ENCODE measurements at regions not wholly inside any gene's neighbourhood (a gene's known extent, or its start where the extent isn't known, plus 50 kb on each side); places are given as distances from the start of the nearest gene placed in this dataset.

GRCh38 chr13:47350334-47351124, 453.7 kb upstream of the HTR2A start:
- Mint-ChIP-seq H3K4me3 (ENCODE audit: low read depth) (no peak overlapping the region), H3K4me1 (ENCODE audit: low read depth) (no peaks in the 10 kb centered on the region), H3K9me3 (ENCODE audit: low read depth) (peaks cover 4% of the 10 kb centered on the region), H3K27me3 (no peaks in the 10 kb centered on the region), H3K27ac (no peak overlapping the region), H3K36me3 (ENCODE audit: insufficient read depth) (no peaks in the 10 kb centered on the region)
- TF ChIP-seq, protein P1, sequence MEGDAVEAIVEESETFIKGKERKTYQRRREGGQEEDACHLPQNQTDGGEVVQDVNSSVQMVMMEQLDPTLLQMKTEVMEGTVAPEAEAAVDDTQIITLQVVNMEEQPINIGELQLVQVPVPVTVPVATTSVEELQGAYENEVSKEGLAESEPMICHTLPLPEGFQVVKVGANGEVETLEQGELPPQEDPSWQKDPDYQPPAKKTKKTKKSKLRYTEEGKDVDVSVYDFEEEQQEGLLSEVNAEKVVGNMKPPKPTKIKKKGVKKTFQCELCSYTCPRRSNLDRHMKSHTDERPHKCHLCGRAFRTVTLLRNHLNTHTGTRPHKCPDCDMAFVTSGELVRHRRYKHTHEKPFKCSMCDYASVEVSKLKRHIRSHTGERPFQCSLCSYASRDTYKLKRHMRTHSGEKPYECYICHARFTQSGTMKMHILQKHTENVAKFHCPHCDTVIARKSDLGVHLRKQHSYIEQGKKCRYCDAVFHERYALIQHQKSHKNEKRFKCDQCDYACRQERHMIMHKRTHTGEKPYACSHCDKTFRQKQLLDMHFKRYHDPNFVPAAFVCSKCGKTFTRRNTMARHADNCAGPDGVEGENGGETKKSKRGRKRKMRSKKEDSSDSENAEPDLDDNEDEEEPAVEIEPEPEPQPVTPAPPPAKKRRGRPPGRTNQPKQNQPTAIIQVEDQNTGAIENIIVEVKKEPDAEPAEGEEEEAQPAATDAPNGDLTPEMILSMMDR (IDR thresholded peaks at IDR 0.05; ENCODE audit: unreplicated experiment) = no peak
- DNase-seq (ENCODE audit: low spot score, unreplicated experiment) = no peak

GRCh38 chr13:47349211-47349610, 452.4 kb upstream of the HTR2A start:
- no peak overlapping the region for H3K4me3 Mint-ChIP-seq (ENCODE audit: low read depth)

GRCh38 chr13:47337781-47338507, 441.1 kb upstream of the HTR2A start:
- Mint-ChIP-seq H3K36me3 (ENCODE audit: insufficient read depth) (peaks cover 2% of the 10 kb centered on the region), H3K4me1 (ENCODE audit: low read depth) (no peaks in the 10 kb centered on the region), H3K9me3 (ENCODE audit: low read depth) (peaks cover 18% of the 10 kb centered on the region), H3K4me3 (ENCODE audit: low read depth) (no peak overlapping the region), H3K27ac (no peak overlapping the region), H3K27me3 (no peaks in the 10 kb centered on the region)
- TF ChIP-seq, protein P1 (IDR thresholded peaks at IDR 0.05; ENCODE audit: unreplicated experiment) = no peak
- no peak for DNase-seq (ENCODE audit: low spot score, unreplicated experiment)

More at GRCh38 chr13:47349211-47349610, 452.4 kb upstream of the HTR2A start:
- Mint-ChIP-seq H3K9me3 (ENCODE audit: low read depth) (peaks cover 7% of the 10 kb centered on the region), H3K27me3 (no peaks in the 10 kb centered on the region), H3K4me1 (ENCODE audit: low read depth) (no peaks in the 10 kb centered on the region), H3K36me3 (ENCODE audit: insufficient read depth) (no peaks in the 10 kb centered on the region), H3K27ac (no peak overlapping the region)
- TF ChIP-seq, protein P1 (IDR thresholded peaks at IDR 0.05; ENCODE audit: unreplicated experiment) = no peak
- DNase-seq (ENCODE audit: low spot score, unreplicated experiment) = no peak

- Mint-ChIP-seq H3K27ac (no peak overlapping the region), H3K36me3 (ENCODE audit: insufficient read depth) (no peaks in the 10 kb centered on the region), H3K4me3 (ENCODE audit: low read depth) (no peak overlapping the region), H3K4me1 (ENCODE audit: low read depth) (no peaks in the 10 kb centered on the region), H3K9me3 (ENCODE audit: low read depth) (peaks cover 3% of the 10 kb centered on the region), H3K27me3 (no peaks in the 10 kb centered on the region)
- no peak for DNase-seq (ENCODE audit: low spot score, unreplicated experiment)
- TF ChIP-seq, protein P1 (IDR thresholded peaks at IDR 0.05; ENCODE audit: unreplicated experiment) = no peak
Measured at GRCh38 chr13:47334173-47334572, 437.3 kb upstream of the HTR2A start.

DNA sequence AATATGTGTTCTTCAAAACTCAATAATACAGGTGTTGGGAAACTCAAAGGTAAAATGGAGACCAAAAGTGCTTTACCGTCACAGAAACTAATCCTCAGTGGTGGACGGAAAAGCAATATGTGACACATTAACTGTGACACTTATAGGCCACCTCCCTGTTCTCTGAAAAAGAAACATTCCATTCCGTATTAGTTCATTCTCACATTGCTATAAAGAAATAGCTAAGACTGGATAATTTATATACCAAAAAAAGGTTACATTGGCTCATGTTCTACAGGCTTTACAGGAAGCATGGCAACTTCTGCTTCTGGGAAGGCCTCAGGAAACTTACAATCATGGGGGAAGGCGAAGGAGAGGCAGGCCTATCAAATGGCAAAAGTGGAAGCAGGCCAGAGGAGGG, 435.3 kb upstream of the HTR2A start:
- Mint-ChIP-seq H3K27ac (no peak overlapping the region), H3K36me3 (ENCODE audit: insufficient read depth) (no peaks in the 10 kb centered on the region), H3K27me3 (no peaks in the 10 kb centered on the region), H3K9me3 (ENCODE audit: low read depth) (peaks cover 3% of the 10 kb centered on the region), H3K4me3 (ENCODE audit: low read depth) (no peak overlapping the region), H3K4me1 (ENCODE audit: low read depth) (no peaks in the 10 kb centered on the region)
- TF ChIP-seq, protein P1 (IDR thresholded peaks at IDR 0.05; ENCODE audit: unreplicated experiment) = no peak
- DNase-seq (ENCODE audit: low spot score, unreplicated experiment) = no peak
